Thyroid gland (tissue), 4 donors: ENCODE measurements at regions not wholly inside any gene's neighbourhood (a gene's known extent, or its start where the extent isn't known, plus 50 kb on each side); places are given as distances from the start of the nearest gene placed in this dataset.

Experiments
- DNase-seq, 2 donors: peaks; one replicate each; pipeline ENCODE4 v3.0.0-alpha.2; 2019
- H3K27ac ChIP-seq, 3 donors: fragments of 200-600 bp; sonication (generic); 1 replicate in 2 of 3; 2 replicates in 1 of 3; pipeline ENCODE4 v1.5.1; 2016 to 2019; ENCODE audit warnings: mild to moderate bottlenecking in 1 of 3, moderate library complexity in 1 of 3
- H3K27me3 ChIP-seq: fragments of 200-600 bp; sonication (generic); one replicate; pipeline ENCODE4 v1.5.1; 2019
- H3K36me3 ChIP-seq, 2 donors: fragments of 200-600 bp; sonication (generic); one replicate each; pipeline ENCODE4 v1.5.1; 2016 to 2019
- H3K4me1 ChIP-seq, 2 donors: fragments of 200-600 bp; sonication (generic); one replicate each; pipeline ENCODE4 v1.5.1; 2017 to 2019
- H3K4me3 ChIP-seq, 3 donors: fragments of 200-600 bp; sonication (generic); replicated peaks in 1 of 3; 1 replicate in 2 of 3; 2 replicates in 1 of 3; pipeline ENCODE4 v1.5.1; 2016; ENCODE audit warnings: mild to moderate bottlenecking in 1 of 3
- H3K9me3 ChIP-seq: fragments of 200-600 bp; sonication (generic); one replicate; pipeline ENCODE4 v1.5.1; 2017
- POLR2A ChIP-seq, 2 donors: fragments of 450-650 bp; IDR thresholded peaks; one replicate each; pipeline ENCODE4 v1.6.1; 2017; ENCODE audit warnings: antibody characterized with exemption in 2 of 2, mild to moderate bottlenecking in 2 of 2, moderate library complexity in 1 of 2
- WGBS, 2 donors: methylation state at CpG; one replicate each; pipeline ENCODE4 v1.1.5; 2017; 5-methylcytosine and 5-hydroxymethylcytosine counted together
- intact Hi-C: fragments of 100-400 bp; cut with DNase I; formaldehyde crosslinking; loops from one replicate; pipeline ENCODE4 v1.15.1; 2023
- TF ChIP-seq, protein P1 (sequence below), 6 experiments: fragments of 200-600 bp in 3 of 6; fragments of 450-650 bp in 3 of 6; sonication (generic) in 3 of 6; IDR thresholded peaks; one replicate each; pipeline ENCODE4 v1.5.1; 2016 to 2019; ENCODE audit warnings: antibody characterized with exemption in 6 of 6, mild to moderate bottlenecking in 2 of 6, inconsistent platforms in 1 of 6, moderate library complexity in 1 of 6

GRCh38 chr11:27187848-27188621, 147.4 kb downstream of the BBOX1 start:
- no peaks in the 10 kb centered on the region for H3K27me3 ChIP-seq
- intact Hi-C loops, result loop anchor here (5.0 kb wide), 2 partner anchors 109 to 294 kb away; no protein-coding TSS in a partner anchor
- H3K9me3 ChIP-seq, result no peaks in the 10 kb centered on the region
- no peak for DNase-seq
- no peak overlapping the region for H3K27ac ChIP-seq
- no peaks in the 10 kb centered on the region for H3K36me3 ChIP-seq
- no peaks in the 10 kb centered on the region for H3K4me1 ChIP-seq
- 74 to 79% methylated on average over 5 of the region's 5 CpGs for WGBS, 2 donors
- no peak overlapping the region for H3K4me3 ChIP-seq
- TF ChIP-seq, protein P1, sequence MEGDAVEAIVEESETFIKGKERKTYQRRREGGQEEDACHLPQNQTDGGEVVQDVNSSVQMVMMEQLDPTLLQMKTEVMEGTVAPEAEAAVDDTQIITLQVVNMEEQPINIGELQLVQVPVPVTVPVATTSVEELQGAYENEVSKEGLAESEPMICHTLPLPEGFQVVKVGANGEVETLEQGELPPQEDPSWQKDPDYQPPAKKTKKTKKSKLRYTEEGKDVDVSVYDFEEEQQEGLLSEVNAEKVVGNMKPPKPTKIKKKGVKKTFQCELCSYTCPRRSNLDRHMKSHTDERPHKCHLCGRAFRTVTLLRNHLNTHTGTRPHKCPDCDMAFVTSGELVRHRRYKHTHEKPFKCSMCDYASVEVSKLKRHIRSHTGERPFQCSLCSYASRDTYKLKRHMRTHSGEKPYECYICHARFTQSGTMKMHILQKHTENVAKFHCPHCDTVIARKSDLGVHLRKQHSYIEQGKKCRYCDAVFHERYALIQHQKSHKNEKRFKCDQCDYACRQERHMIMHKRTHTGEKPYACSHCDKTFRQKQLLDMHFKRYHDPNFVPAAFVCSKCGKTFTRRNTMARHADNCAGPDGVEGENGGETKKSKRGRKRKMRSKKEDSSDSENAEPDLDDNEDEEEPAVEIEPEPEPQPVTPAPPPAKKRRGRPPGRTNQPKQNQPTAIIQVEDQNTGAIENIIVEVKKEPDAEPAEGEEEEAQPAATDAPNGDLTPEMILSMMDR (IDR thresholded peaks at IDR 0.05), result no peak
- no peak for TF ChIP-seq POLR2A (IDR thresholded peaks at IDR 0.05)

DNA sequence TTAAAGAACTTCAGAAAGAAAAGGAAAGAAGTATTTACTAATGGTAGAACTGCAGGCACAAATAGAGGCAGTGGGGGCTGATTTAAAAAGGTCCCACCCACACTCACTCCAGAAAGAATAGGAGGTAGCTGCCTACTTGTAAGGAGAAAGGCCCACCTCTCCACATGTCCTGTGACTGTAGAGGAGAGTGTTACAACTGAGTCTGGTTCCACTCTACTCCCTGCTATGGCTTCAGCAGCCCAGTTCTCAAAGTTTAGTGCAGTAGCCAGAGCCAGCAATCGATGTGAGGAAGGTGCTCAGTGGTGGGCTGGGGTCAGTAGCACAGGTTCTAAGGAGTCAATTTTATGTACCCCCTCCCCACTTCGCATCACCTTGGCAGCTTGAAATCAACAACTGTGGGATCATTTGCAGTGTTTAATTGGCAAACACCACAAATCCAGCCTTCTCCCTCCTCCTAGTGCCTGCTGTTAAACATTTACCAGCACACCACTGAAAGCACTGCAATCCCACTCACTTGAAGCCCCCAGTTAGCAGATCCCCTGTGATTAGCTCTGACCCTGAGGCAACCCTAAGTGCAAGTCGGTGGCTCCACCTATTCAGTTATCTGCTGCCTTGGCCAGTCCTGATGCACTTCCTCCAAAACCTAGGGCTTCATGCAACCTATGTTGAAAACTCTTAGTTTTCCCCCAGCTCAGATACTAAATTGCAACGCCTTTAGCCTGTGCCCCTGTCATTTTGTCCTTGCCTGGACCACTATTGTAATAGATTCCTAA, 146.6 kb downstream of the BBOX1 start:
- DNase-seq, result no peak
- no peaks in the 10 kb centered on the region for H3K4me1 ChIP-seq
- intact Hi-C loops, result loop anchor here (5.0 kb wide), 2 partner anchors 110 to 295 kb away; no protein-coding TSS in a partner anchor
- H3K27ac ChIP-seq, result no peak overlapping the region
- H3K27me3 ChIP-seq, result no peaks in the 10 kb centered on the region
- WGBS, 2 donors, result 65 to 77% methylated on average over 4 of the region's 4 CpGs
- H3K4me3 ChIP-seq, result no peak overlapping the region
- TF ChIP-seq, protein P1 (IDR thresholded peaks at IDR 0.05), result no peak
- no peaks in the 10 kb centered on the region for H3K36me3 ChIP-seq
- no peaks in the 10 kb centered on the region for H3K9me3 ChIP-seq

- Histone ChIP-seq H3K36me3 (no peaks in the 10 kb centered on the region), H3K4me1 (no peaks in the 10 kb centered on the region), H3K9me3 (no peaks in the 10 kb centered on the region), H3K27me3 (no peaks in the 10 kb centered on the region), H3K4me3 (no peak overlapping the region), H3K27ac (no peak overlapping the region)
- intact Hi-C loops, result loop anchor here (5.0 kb wide), 2 partner anchors 111 to 296 kb away; no protein-coding TSS in a partner anchor
- TF ChIP-seq POLR2A (IDR thresholded peaks at IDR 0.05), result no peak
- TF ChIP-seq, protein P1 (IDR thresholded peaks at IDR 0.05), result no peak
- DNase-seq, result no peak
These were observed 146.0 kb downstream of the BBOX1 start for GRCh38 chr11:27186580-27186979.

GRCh38 chr11:27184458-27185312, 144.1 kb downstream of the BBOX1 start:
- H3K27me3 ChIP-seq, result no peaks in the 10 kb centered on the region
- 83 to 85% methylated on average over 6 of the region's 6 CpGs for WGBS, 2 donors
- intact Hi-C loops, result loop anchor here (5.0 kb wide), 2 partner anchors 113 to 298 kb away; no protein-coding TSS in a partner anchor
- no peak for TF ChIP-seq POLR2A (IDR thresholded peaks at IDR 0.05)
- TF ChIP-seq, protein P1 (IDR thresholded peaks at IDR 0.05), result no peak
- no peak for DNase-seq
- no peaks in the 10 kb centered on the region for H3K9me3 ChIP-seq
- no peaks in the 10 kb centered on the region for H3K36me3 ChIP-seq
- no peak overlapping the region for H3K27ac ChIP-seq
- H3K4me3 ChIP-seq, result no peak overlapping the region
- no peaks in the 10 kb centered on the region for H3K4me1 ChIP-seq
